T follicular helper cell (primary cell): ENCODE measurements at regions not wholly inside any gene's neighbourhood (a gene's known extent, or its start where the extent isn't known, plus 50 kb on each side); places are given as distances from the start of the nearest gene placed in this dataset.

ENCODE experiments used
- DNase-seq: peaks from one replicate; pipeline ENCODE4 v3.0.0-alpha.2; 2020; ENCODE audit warnings: low read depth

DNA sequence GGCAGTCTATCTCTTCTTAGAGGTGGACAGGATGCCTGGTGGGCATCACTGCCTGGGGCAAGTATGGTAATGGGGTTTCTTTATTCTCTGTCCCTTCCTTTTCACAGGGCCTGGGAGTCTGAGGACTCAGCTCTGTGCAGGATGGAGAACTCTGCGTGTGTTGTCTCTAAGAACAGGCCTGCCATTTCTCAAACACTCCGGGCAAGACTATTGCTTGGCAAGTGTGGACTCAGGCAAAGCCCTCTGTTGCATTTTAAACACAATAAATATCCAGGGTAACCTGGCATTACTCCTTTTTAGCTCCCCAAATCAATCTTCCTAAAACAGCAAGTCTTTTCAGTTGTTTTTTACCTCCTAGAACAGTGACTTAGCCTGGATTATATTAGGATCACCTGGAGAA, 185.1 kb upstream of the ROPN1 start:
- DNase-seq: no peak

- no peak for DNase-seq
Measured at GRCh38 chr3:124178531-124178930, 186.6 kb upstream of the ROPN1 start.

GRCh38 chr3:124200407-124200806, 208.5 kb upstream of the ROPN1 start:
- DNase-seq: no peak

GRCh38 chr3:124201226-124201625, 209.3 kb upstream of the ROPN1 start:
- no peak for DNase-seq

GRCh38 chr3:124201786-124202185, 209.9 kb upstream of the ROPN1 start:
- no peak for DNase-seq

DNA sequence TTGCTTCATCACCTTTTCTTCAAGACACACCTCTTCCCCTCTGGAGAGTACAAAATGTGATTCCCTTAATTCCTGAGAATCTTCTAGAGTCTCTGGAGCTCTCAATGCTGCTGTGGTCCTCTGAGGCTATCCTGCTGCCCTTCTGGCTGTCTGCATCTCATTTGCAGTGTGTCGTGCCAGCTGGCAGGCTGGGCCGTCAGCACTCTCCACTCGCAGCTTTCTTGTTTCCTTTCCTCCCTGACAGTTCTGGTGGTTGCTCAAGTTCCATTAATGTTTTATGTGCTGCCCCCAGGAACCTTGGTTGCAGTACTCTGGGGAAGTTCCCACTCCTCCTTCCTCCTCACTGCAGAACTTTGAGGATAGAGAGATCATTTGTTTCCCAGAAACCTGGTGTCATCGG, 210.8 kb upstream of the ROPN1 start:
- DNase-seq: no peak

DNA sequence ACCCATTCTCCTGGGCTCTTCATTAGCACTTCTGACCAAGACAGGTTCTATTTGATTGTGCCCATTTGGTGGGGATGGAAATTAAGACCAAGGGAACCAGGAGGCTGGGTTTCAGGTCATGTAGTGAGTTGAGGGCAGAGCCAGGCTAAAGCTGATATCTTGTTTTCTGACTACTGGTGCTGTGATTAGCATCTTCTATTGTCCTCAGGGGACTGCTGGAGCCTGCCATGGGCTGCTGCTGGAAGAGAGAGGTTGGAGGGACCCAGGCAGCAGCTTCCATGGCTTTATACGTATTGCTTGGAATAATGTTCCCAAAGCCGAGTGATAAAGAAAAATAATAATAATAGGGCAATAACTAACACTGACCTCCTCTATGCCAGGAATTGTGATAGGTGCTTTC, 211.4 kb upstream of the ROPN1 start:
- no peak for DNase-seq

- DNase-seq: no peak
Measured at GRCh38 chr3:124206225-124207055, 214.5 kb upstream of the ROPN1 start.

GRCh38 chr3:124207077-124207476, 215.2 kb upstream of the ROPN1 start:
- DNase-seq: no peak

DNA sequence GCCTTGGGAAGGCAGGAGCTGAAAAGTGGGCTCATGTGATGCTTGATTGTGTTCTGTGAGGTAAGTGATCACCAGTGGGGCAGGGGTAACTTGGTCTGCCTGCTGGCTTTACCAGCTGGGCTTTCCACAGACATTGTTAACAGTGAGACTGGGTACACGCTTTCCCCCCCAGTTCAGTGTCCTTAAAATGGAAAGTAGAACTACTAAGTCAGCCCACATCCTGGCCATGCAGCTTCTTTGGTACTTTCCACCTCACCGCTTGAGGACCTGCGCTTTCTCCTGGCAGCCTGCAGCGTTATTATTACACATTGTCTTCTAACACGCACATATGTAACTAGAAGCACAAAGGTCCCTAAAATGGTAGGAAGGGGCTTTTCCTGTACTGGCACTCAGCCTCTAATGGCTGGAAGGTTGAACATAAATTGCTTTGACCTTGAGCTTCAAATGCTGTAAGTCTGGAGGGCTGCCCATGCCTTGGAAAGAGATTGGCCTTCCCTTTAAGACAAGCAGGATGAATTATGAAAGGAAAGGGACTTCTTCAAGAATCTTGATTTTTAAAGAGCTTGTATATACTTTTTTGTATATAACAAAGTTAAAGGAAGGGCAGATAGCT, 216.1 kb upstream of the ROPN1 start:
- no peak for DNase-seq

DNA sequence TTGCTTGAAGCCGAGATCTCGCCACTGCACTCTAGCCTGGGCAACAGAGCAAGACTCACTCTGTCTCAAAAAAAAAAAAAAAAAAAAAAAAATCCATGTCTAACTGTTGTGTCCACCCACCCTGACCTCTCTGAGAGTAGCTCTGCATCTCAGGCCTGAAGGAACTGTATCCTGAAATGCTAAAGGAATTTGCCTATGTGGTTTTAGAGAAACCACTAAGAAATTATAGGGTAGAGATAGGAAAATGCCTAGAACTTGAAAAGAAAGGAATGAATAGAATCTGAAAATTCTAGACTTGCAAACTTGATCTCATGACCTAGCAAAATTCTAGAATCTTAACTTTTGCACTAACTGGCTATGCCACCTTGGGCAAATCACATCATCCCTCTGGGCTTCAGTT, 217.5 kb upstream of the ROPN1 start:
- no peak for DNase-seq

DNA sequence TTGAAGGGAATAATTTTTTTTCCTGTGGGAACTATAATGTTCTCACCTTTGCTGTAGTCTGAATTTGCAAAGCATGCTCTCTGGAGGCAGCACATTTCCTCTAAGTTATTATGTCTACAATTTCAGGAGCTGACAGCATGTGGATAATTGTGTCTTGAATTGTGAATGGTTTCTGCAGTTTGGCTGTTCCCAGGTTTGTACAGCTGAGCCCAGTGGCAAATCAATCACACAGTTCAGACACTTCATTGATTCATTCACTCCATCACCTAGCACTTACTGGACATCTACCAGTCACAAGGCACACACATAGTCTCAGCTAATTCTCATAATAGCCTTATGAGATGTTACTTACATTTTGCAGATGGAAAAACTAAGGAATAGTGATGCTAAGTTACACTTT, 219.0 kb upstream of the ROPN1 start:
- no peak for DNase-seq

DNA sequence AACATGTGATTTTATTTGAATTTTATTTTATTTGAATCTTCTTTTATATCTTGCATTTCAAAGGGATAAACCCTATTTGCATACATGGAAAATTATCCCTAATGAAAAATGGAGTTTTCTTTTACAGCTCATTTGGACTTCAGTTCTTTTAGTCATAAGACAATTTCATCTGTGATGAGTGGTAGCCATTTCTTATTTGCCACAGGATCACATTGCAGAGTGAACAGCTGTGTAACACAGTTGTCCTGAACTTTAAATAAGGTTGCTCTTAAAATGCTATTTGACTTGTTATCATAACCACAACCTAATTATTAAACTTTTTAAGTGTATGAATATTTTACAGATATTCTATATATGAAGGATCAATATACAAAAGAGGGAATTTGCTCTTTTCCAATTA, 221.7 kb upstream of the ROPN1 start:
- no peak for DNase-seq

DNA sequence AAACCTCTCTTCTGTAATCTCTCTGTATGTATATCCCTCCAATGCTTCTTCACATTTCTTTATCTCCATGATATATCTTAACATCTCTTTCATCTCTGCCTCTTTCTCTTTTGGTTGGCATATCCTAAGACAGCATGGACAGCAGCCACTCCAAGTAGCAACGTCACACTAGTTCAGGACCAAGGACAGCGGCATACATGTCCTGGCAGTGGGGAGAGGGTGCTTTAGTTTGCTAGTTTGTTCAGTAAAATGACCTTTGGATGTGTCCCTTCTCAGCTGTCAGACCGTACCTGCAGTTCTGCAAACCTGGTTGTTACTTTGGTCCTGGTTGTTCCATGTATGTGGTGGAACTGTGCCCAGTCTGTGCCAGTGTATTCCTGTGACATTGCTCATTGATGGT, 225.6 kb upstream of the ROPN1 start:
- DNase-seq: no peak

GRCh38 chr3:124221422-124221821, 229.5 kb upstream of the ROPN1 start:
- DNase-seq: no peak

- no peak for DNase-seq
Measured at GRCh38 chr3:124223853-124224252, 231.9 kb upstream of the ROPN1 start.

DNA sequence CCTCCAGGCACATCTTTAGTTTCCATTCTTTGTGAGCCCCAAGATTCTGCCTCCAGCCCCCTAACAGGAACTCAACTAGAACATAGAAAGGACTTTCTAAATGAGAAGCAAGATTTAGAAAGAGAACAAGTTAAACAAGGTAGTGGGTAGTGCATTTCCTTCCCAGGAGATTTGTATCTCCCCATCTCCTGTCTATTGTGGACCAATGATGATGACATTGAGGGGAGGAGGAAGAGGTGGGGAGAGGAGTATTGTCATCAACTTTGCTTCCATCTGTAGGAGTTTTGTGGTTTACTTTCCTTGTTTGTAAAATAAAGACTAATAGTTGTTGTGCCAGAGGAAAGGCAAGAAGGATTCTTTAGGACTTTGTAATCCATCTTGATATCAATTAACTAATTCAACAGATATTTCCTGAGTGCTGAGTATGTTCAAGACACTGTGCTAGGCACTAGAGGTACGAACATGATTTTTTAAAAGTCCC, 235.3 kb upstream of the ROPN1 start:
- DNase-seq: no peak

GRCh38 chr3:124229420-124229819, 237.5 kb upstream of the ROPN1 start:
- no peak for DNase-seq

DNA sequence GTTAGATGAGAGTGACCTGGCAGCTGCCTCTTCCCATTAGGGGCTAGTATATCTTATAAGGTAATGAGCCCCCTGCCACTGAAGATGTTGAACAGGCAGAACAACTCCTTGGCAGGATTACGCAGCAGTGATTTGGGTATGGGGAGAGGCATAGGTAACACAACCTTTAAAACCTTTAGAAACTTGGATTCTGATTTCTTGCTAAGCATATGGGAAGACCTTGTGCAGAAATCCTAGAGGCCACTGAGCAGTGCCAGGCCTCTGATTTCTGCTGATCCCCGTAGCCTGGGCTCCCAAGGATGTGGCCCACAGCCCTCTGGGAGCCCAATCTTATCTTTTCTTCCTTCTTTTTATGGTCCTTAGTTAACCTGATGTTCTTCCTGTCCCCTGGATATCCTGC, 237.9 kb upstream of the ROPN1 start:
- no peak for DNase-seq

DNA sequence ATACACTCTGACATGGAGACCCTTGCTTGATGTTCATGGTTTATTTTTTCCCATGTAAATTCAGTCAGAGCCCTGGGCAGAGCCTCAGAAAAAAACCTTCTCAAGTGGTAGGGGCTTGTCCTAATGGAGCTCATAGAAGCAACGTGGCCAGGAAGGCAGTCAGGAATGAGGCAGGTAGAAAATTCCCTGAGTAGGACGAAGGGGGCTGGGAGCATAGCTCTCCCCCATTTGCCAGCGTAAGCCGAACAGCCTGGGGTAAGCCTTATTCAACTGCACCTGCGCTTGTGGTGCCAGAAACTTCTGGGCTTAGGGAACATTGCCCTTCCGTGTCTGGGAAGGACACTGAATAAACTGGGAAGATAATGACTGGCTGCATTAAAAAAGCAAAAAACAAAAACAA, 238.5 kb upstream of the ROPN1 start:
- no peak for DNase-seq

DNA sequence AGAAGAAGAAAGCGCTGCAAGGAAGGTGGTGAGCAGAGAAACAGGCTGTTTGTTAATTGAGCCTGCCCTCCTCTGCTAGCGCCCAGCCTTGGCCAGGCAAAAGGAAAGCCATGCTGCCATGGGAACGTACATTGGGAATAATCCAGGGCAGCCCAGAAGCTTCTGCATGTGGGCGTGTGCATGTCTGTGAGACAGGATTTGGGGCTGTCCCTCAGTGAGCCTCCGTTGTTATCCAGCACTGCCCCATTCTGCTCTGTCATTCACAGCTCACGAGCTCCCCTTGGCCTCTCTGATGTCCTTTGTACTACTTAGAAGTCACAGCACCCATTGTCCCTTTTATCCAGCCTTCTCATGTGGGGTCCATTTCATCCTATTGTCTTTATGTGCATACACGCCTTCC, 239.1 kb upstream of the ROPN1 start:
- no peak for DNase-seq

DNA sequence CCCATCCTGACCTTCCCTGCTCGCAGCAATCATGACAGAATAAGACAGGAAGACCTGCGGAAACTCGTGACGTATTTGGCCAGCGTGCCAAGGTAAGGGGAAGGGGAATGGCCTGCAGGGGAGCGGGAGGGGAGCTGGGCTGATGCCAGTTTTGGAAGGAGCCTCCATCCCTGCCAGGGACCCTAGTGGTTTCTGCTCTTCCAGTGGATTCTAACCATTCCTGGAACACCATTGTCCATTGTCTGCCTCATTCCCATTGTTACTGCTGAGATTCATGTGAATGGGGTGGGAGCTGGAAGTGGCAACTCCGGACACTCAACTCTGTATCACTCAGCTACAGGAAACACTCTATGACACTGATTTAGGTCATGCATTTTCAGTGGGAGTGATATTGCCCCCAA, 242.9 kb upstream of the ROPN1 start:
- no peak for DNase-seq

GRCh38 chr3:124235446-124235845, 243.5 kb upstream of the ROPN1 start:
- DNase-seq: no peak
